Urinary bladder (tissue), 3 donors: ENCODE measurements at regions not wholly inside any gene's neighbourhood (a gene's known extent, or its start where the extent isn't known, plus 50 kb on each side); places are given as distances from the start of the nearest gene placed in this dataset.
"Not testable (repeated sequence)": the region's sequence is repeated elsewhere in the genome, so short reads cannot be mapped to it uniquely, and the experiment has no call there.

Experiments used
- DNase-seq: peaks from one replicate; pipeline ENCODE4 v3.0.0-alpha.2; 2015; ENCODE audit errors: extremely low spot score
- H3K27ac ChIP-seq: one replicate; pipeline ENCODE4 v1.5.1; 2013; ENCODE audit warnings: low read depth, mild to moderate bottlenecking, moderate library complexity
- H3K36me3 ChIP-seq: one replicate; pipeline ENCODE4 v1.6.1; 2013; ENCODE audit warnings: mild to moderate bottlenecking, moderate library complexity; ENCODE audit not compliant: insufficient read depth
- H3K4me1 ChIP-seq: one replicate; pipeline ENCODE4 v1.6.1; 2013; ENCODE audit warnings: mild to moderate bottlenecking, moderate library complexity; ENCODE audit not compliant: insufficient read depth
- H3K4me3 ChIP-seq: one replicate; pipeline ENCODE4 v1.5.1; 2013; ENCODE audit warnings: low read depth, low read length
- WGBS: extraction: QIAGEN DNeasy Blood & Tissue Kit; methylation state at CpG from one replicate; pipeline ENCODE4 v1.1.7; 2013; 5-methylcytosine and 5-hydroxymethylcytosine counted together
- donor health status: healthy with polysubstance abuse.
- donor health status: healthy.

DNA sequence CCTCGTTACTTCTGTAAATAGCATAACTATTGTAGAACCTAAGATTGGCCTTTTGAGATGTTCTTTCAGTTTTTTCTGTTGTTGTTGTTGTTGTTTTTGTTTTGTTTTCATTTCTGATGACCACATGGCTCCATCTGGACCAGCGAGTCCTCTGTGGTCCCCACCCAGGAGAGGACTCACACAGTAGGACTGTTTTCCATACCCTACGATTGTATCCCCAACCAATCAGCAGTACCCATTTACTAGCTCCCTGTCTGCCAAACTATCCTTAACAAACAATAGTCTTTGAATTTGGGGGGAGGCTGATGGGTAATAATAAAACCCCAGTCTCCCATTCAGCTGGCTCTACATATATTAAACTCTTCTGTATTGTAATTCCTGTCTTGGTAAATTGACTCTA, 329.5 kb downstream of the SEMA3D start:
- Histone ChIP-seq H3K4me1 (no peaks in the 10 kb centered on the region), H3K36me3 (no peaks in the 10 kb centered on the region), H3K27ac (no peak overlapping the region), H3K4me3 (no peak overlapping the region)
- DNase-seq: no peak
- 92% methylated on average over 3 of the region's 3 CpGs for WGBS

DNA sequence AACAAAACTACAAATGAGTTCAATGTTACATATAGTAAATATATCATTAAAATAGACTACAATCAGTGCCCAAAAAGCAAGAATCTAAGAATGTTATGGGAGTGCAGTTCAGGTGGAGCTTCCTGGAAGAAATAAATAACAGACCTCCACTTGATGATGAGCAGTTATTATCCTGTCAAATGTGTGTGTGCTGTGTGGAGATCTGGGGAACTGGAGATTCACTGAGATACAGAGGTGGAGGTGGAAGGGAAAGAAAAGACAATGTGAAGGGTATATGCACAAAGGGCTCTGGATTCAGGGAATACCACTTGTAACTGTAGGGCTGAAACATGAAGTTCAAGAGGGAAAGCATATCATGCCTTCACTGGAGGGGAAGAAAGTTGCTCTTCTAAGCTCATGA, 331.1 kb downstream of the SEMA3D start:
- Histone ChIP-seq H3K4me3 (no peak overlapping the region), H3K36me3 (no peaks in the 10 kb centered on the region), H3K27ac (no peak overlapping the region), H3K4me1 (no peaks in the 10 kb centered on the region)
- DNase-seq: no peak

DNA sequence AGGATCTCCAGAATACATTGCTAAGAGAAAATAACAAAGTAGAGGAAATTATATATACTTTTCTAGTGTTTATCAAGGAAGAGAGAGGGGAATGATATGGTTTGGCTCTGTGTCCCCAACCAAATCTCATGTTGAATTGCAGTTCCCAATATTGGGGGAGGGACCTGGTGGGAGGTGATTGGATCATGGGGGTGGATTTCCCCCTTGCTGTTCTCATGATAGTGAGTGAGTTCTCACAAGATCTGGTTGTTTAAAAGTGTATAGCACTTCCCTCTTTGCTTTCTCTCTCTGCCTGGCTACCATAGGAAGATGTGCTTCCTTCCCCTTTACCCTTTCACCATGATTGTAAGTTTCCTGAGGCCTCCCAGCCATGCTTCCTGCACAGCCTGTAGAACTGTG, 337.9 kb downstream of the SEMA3D start:
- not testable (repeated sequence) for H3K36me3 ChIP-seq, H3K4me1 ChIP-seq, H3K4me3 ChIP-seq, DNase-seq, H3K27ac ChIP-seq

DNA sequence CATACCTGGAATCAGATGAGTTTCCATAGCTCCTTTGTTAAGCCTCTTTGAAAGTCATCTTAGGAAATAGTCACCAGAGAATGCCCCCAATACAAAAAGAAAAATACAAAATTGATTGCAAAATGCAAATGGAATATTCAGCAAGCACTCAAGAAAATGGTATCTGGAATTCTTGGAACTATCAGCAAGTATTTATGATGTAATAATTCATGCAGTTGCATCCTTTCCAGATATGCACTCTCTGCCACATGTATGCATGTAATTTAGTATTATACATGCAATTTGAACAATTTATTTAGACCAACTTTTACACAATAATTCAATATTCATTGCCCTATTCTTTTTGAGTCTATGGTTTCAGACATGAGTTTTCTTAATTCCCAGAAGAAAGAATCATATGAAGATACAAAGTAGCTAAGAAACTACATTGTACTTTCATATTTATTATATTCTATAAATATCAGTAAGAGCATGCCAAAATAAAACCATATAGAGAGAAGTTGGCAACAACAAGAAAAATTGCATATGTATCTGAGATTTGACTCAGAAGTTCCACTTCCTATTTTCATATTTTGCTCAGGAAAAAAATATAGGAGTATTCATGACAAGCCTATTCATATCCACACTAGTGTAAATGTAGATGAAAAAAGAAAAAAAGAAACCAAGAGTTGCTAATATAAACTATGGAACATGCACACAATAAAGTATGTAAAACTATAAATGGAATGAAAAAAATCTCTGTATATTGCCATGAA, 338.5 kb downstream of the SEMA3D start:
- DNase-seq: no peak
- H3K27ac ChIP-seq: no peak overlapping the region

DNA sequence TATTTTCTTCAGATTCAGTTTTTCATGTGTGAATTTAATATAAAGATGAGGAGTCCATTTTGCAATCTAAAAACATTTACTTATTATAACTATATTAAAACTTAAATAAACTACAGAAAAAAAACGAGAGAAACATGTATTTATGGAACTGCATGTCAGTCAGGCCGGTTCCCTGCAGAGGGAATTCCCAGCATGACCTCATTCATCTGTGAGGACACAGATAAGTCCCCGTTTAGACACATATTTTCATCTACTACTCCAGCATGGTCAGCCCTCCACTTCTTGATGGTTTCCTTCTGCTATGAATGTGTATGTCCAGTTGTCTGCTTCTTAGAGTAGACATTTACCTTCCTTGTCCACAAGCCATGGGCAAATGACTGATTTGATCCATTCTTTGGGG, 339.1 kb downstream of the SEMA3D start:
- Histone ChIP-seq H3K36me3 (no peaks in the 10 kb centered on the region), H3K27ac (no peak overlapping the region), H3K4me1 (no peaks in the 10 kb centered on the region), H3K4me3 (no peak overlapping the region)
- no peak for DNase-seq
- WGBS: 68% methylated on average over 3 of the region's 3 CpGs

More for the DNA sequence above, 338.5 kb downstream of the SEMA3D start:
- no peaks in the 10 kb centered on the region for H3K36me3 ChIP-seq
- no peak overlapping the region for H3K4me3 ChIP-seq
- no peaks in the 10 kb centered on the region for H3K4me1 ChIP-seq

DNA sequence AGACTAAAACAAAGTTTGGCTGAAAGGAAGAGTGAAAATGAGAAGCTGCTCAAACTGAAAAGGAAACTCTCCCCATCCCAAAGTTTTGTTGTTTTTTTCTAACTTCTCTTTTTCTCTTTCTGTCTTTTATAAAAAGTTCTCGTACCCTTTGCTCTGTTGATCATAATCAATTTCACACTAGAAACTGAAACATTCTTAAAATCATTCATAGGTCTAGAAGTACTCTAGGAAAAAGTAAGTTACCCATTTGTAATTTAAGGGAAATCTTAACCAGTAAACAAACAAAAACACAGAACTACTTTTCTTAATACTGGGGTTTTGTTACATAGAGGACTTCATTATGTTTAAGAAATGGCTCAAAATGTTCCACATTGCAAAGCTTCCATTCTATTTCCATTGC, 339.8 kb downstream of the SEMA3D start:
- DNase-seq: no peak
- Histone ChIP-seq H3K36me3 (no peaks in the 10 kb centered on the region), H3K4me1 (no peaks in the 10 kb centered on the region), H3K4me3 (no peak overlapping the region), H3K27ac (no peak overlapping the region)
- 90% methylated on average over 1 of the region's 1 CpG for WGBS

DNA sequence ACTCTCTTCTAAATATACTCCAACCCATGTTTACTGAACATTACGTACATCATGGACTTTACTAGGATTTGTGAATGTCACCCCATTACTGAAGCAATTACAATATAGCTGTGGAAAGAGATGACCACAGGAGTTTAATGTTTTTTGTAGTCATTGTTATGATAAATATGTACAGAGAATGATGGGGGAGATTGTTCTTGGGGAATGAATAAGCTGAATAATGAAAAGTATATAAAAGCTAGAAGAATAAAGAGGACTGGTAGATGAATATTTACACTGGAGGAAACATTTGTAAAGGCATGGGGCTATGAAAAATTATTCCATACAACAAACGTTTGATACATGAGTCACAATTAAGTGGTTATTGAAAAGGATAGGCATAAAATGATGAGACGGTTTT, 340.9 kb downstream of the SEMA3D start:
- H3K4me3 ChIP-seq: no peak overlapping the region
- WGBS: 61% methylated on average over 3 of the region's 3 CpGs
- H3K27ac ChIP-seq: no peak overlapping the region
- no peaks in the 10 kb centered on the region for H3K4me1 ChIP-seq
- H3K36me3 ChIP-seq: no peaks in the 10 kb centered on the region
- DNase-seq: no peak

DNA sequence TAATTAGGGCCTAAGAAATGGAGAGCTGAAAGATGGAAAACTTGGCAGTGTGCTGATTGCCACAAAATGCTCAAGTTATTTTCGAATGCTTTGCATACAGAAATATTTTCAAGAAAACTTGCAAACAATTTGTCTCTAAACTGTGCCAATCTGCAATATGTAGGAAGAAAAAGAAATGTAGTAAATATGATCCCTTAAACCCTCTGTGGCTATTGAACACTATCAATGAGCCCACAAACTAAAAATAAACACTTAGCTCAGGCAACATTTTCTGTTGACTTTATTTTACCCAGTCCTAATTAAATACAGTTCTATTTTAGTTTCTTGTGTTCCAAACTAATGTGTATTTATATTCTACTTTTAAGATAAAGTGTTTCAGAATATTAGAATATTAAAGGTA, 342.1 kb downstream of the SEMA3D start:
- no peak overlapping the region for H3K27ac ChIP-seq
- 72% methylated on average over 1 of the region's 1 CpG for WGBS
- H3K36me3 ChIP-seq: no peaks in the 10 kb centered on the region
- no peak for DNase-seq
- no peaks in the 10 kb centered on the region for H3K4me1 ChIP-seq
- H3K4me3 ChIP-seq: no peak overlapping the region

DNA sequence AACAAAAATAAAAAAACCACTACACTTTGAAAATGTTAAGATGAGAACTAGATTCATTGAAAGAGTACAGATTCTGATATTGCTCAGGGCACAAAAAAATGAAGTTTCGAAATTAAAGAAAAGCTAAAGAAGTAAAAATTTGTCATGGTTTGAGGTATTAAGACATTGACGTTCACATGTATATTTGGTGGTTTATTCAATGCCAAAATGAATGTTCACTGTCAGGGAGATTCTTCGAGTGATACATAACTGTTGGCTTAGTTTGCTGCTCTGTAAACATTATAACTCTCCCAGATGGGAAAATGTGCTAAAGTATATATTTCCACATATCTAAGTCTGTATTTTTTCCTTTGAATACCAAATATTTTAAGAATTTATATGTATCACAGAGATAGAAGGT, 345.0 kb downstream of the SEMA3D start:
- Histone ChIP-seq H3K36me3 (no peaks in the 10 kb centered on the region), H3K4me1 (no peaks in the 10 kb centered on the region), H3K4me3 (no peak overlapping the region), H3K27ac (no peak overlapping the region)
- DNase-seq: no peak
- 61% methylated on average over 3 of the region's 3 CpGs for WGBS

DNA sequence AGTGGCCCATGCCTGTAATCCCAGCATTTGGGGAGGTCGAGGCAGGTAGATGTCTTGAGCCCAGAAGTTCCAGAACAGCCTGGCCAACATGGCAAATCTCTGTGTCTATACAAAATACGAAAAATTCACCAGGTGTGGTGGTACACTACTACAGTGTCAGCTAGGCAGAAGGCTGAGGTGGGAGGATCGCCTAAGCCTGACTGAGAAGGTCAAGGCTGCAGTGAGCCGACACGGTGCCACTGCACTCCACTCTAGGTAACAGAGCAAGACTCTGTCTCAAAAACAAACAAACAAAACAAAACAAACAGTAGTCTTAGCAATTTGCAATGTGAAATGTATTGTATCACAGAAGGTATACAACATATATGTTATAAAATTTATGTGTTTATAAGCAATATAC, 348.0 kb downstream of the SEMA3D start:
- Histone ChIP-seq H3K27ac (no peak overlapping the region), H3K36me3 (no peaks in the 10 kb centered on the region), H3K4me3 (no peak overlapping the region), H3K4me1 (no peaks in the 10 kb centered on the region)
- WGBS: 86% methylated on average over 5 of the region's 5 CpGs
- no peak for DNase-seq

DNA sequence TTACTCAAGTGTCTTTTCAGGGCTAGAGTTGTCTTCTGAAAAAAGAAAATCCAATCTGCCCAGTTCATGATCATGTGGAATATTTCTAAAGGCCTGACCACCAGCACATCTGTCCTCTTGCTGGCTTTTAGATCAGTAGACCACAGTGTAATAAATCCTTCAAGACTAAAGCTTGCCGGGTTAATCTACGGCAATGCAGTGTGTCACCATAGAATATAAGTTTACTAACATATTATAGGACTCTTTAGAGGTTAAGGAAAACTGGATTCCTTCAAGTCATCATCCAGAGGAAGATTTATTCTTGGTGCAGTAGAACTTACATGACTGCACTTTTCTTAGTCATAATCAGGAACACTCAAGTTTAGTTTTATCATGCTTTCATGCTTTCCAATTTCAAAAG, 349.5 kb downstream of the SEMA3D start:
- DNase-seq: no peak
- H3K4me1 ChIP-seq: no peaks in the 10 kb centered on the region
- 61% methylated on average over 2 of the region's 2 CpGs for WGBS

DNA sequence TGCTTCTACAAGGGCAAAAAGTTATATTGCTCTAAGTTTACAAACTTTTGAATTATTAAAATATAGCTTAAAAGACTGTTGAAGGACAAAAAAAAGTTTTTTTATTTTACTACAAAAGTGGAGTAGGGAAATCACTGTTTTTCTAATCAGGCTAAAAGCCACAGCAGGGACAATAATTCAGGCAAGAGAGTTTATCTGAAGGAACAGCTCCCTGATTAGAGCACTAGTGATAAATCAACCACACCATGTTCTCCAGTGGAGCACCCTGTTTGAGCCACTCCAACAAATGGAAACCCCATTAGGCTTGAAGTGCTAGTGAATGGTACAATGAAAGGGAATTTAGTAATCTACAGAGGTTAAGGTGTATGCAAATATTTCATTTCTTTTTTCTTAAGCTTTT, 357.1 kb downstream of the SEMA3D start:
- no peaks in the 10 kb centered on the region for H3K36me3 ChIP-seq
- no peaks in the 10 kb centered on the region for H3K4me1 ChIP-seq
- H3K27ac ChIP-seq: no peak overlapping the region
- H3K4me3 ChIP-seq: no peak overlapping the region
- DNase-seq: no peak

More for the DNA sequence above, 349.5 kb downstream of the SEMA3D start:
- H3K4me3 ChIP-seq: no peak overlapping the region
- H3K36me3 ChIP-seq: no peaks in the 10 kb centered on the region
- no peak overlapping the region for H3K27ac ChIP-seq

DNA sequence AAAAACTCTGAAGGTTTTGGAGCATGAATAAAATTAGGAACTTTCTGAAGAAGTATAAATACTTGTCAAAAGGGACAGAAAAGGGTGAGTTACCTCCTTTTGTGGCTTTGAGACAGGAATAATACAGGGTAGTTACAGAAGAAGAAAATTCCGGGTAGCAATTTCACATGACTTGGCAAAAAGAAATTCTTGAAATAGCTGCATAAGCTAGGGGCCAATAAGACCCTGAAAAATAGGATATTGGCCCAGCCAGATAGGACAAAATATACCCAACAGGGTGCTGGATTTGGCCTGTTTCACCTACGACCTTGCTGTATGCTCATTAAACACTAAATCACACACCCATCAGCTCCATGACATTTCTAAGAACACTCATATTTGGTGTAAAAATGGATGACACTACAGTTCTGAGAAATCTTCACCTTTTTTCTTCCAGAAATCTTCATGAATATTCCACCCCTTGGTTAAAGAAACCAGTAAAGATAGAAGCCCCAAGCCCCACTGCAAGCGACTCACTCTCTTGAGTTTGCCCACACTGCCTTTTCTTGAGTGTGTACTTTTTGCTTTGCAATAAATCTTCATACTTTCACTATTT, 362.7 kb downstream of the SEMA3D start:
- Histone ChIP-seq H3K4me3 (no peak overlapping the region), H3K36me3 (no peaks in the 10 kb centered on the region), H3K27ac (no peak overlapping the region), H3K4me1 (no peaks in the 10 kb centered on the region)
- 92% methylated on average over 3 of the region's 3 CpGs for WGBS
- DNase-seq: no peak

DNA sequence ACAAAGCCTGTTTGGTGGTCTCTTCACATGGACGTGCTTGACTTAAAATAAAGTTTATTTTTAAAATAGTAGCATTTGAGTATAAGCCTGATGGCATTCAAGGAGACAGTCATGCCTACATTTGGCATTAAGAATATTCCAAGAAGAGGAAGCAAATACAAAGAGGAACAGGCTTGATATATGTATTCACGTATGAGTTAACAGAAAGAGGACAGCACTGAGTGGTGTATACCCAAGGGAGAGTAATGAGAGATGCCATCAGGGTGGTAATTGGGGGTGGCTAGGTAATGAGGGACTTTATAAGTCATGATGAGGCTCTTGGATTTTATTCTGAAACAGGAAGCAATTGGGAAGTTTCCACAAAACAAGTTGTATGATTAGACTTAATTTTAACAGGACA, 363.3 kb downstream of the SEMA3D start:
- Histone ChIP-seq H3K4me3 (no peak overlapping the region), H3K36me3 (no peaks in the 10 kb centered on the region), H3K27ac (no peak overlapping the region), H3K4me1 (no peaks in the 10 kb centered on the region)
- 75% methylated on average over 2 of the region's 2 CpGs for WGBS
- DNase-seq: no peak
